HL-60 (cell line): ENCODE measurements at regions not wholly inside any gene's neighbourhood (a gene's known extent, or its start where the extent isn't known, plus 50 kb on each side); places are given as distances from the start of the nearest gene placed in this dataset.

Experiments
- DNase-seq, 2 experiments: peaks; one replicate each; pipeline ENCODE4 v3.0.0-alpha.2; 2010 to 2020; ENCODE audit warnings: low read depth in 1 of 2, low spot score in 1 of 2
- H3K27ac ChIP-seq: fragments of 250-450 bp; sonication (Bioruptor Pico); replicated peaks from 2 replicates; pipeline ENCODE4 v1.5.1; 2020; ENCODE audit warnings: mild to moderate bottlenecking, moderate library complexity
- H3K27me3 ChIP-seq: fragments of 250-450 bp; sonication (Bioruptor Pico); 2 replicates; pipeline ENCODE4 v1.5.1; 2021; ENCODE audit warnings: mild to moderate bottlenecking, moderate library complexity; ENCODE audit not compliant: insufficient read depth, poor library complexity, severe bottlenecking
- H3K4me3 ChIP-seq: replicated peaks from 2 replicates; pipeline ENCODE4 v1.5.1; 2011; ENCODE audit warnings: mild to moderate bottlenecking, control low read depth, low read length; ENCODE audit not compliant: insufficient read depth
- CTCF ChIP-seq: IDR thresholded peaks from one replicate; pipeline ENCODE4 v1.5.1; 2011; ENCODE audit warnings: low read length, control low read depth, inconsistent platforms; ENCODE audit not compliant: insufficient read depth
- GABPA ChIP-seq: IDR thresholded peaks from 2 replicates; pipeline ENCODE4 v1.6.1; 2012; ENCODE audit warnings: low read depth
- POLR2AphosphoS5 ChIP-seq: IDR thresholded peaks from 2 replicates; pipeline ENCODE4 v1.6.1; 2012; ENCODE audit warnings: low read depth
- REST ChIP-seq: IDR thresholded peaks from 2 replicates; pipeline ENCODE4 v1.6.1; 2012; ENCODE audit warnings: low read depth; ENCODE audit not compliant: insufficient replicate concordance
- SPI1 ChIP-seq: IDR thresholded peaks from 2 replicates; pipeline ENCODE4 v1.6.1; 2012; ENCODE audit warnings: low read depth, mild to moderate bottlenecking, borderline replicate concordance

DNA sequence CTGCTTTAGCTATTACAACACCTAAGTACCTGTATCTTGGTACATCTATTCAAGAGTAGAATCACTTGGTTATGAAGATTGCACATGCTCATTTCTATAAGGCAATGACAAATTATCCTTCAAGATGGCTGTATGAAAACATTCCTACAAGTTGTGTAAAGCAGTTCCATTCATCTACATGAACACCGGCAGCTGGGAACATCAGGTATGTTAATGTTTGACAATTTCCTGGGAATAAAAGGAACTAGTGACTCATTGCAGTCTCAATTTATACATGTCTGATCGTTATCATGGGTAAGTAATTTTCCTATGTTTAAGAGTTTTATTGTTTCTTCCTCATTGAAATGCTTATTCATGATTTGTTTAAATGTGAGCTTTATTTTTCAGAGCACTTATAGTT, 203.2 kb upstream of the SEMA3E start:
- TF ChIP-seq SPI1: no peak
- TF ChIP-seq CTCF: no peak
- no peak for TF ChIP-seq POLR2AphosphoS5
- TF ChIP-seq REST: no peak
- TF ChIP-seq GABPA: no peak
- no peak for DNase-seq
- H3K27me3 ChIP-seq: no peaks in the 10 kb centered on the region
- H3K4me3 ChIP-seq: no peak overlapping the region
- no peak overlapping the region for H3K27ac ChIP-seq

GRCh38 chr7:83851551-83851950, 202.6 kb upstream of the SEMA3E start:
- Histone ChIP-seq H3K4me3 (no peak overlapping the region), H3K27me3 (no peaks in the 10 kb centered on the region), H3K27ac (no peak overlapping the region)
- DNase-seq: no peak
- TF ChIP-seq POLR2AphosphoS5 (no peak), SPI1 (no peak), GABPA (no peak), REST (no peak), CTCF (no peak)

DNA sequence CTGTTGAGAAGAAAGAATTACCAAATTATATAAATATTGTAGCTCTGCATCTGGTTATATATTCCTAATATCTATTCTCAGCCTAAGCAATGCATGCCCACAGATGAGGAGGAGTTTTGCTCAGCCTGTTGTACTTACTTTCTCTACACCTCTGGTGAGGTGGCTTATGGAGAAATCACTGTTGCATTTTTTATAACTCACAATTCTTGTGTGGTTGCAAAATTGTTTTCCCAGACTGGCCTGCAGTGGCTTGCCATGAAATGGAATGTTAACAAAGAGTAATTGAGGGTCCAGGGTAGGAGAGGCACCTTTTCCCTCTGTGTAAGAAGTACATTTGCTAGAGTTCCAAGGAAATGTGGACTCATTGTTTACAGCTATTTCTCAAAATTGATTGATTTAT, 202.0 kb upstream of the SEMA3E start:
- H3K4me3 ChIP-seq: no peak overlapping the region
- no peak for DNase-seq
- TF ChIP-seq CTCF: no peak
- no peak overlapping the region for H3K27ac ChIP-seq
- no peaks in the 10 kb centered on the region for H3K27me3 ChIP-seq

DNA sequence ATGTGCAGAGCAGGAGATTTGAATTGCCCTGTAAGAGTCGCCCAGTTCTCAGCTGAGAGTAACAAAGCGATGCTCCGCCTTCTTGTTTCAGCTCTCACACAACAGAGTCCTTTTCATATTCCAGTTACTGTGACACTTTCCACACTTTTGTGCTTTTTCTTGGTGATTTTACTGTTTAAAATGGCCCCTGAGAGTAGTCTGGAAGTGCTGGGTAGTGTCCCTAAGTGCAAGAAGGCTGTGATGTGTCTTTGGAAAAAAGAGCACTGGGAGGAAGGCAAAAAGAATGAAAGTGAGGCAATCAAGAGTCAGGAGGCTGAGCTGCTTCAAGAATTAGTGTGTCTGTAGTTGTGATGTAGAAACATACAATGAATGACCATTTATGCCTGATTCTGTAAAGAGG, 201.2 kb upstream of the SEMA3E start:
- no peak overlapping the region for H3K27ac ChIP-seq
- no peak for TF ChIP-seq SPI1
- no peak for TF ChIP-seq REST
- TF ChIP-seq CTCF: no peak
- TF ChIP-seq POLR2AphosphoS5: no peak
- H3K27me3 ChIP-seq: no peaks in the 10 kb centered on the region
- no peak overlapping the region for H3K4me3 ChIP-seq
- DNase-seq: no peak
